Lower lobe of right lung (tissue), 2 donors: ENCODE measurements at regions not wholly inside any gene's neighbourhood (a gene's known extent, or its start where the extent isn't known, plus 50 kb on each side); places are given as distances from the start of the nearest gene placed in this dataset.

Experiments used
- ATAC-seq, 2 donors: fragments of 200-7000 bp; cut with Tn5 transposase; one replicate each; pipeline ENCODE4 v1.9.1; 2020 to 2022; ENCODE audit warnings: mild to moderate bottlenecking in 2 of 2, moderate library complexity in 2 of 2
- DNase-seq: peaks from one replicate; pipeline ENCODE4 v3.0.0-alpha.2; 2020
- H3K27ac ChIP-seq: fragments of 200-600 bp; one replicate; pipeline ENCODE4 v1.8.0; 2022
- H3K27me3 ChIP-seq: fragments of 200-600 bp; one replicate; pipeline ENCODE4 v1.8.0; 2022; ENCODE audit warnings: low read depth
- H3K36me3 ChIP-seq: fragments of 200-600 bp; one replicate; pipeline ENCODE4 v1.8.0; 2022; ENCODE audit warnings: mild to moderate bottlenecking
- H3K4me1 ChIP-seq: fragments of 200-600 bp; one replicate; pipeline ENCODE4 v1.8.0; 2022
- H3K4me3 ChIP-seq: fragments of 200-600 bp; one replicate; pipeline ENCODE4 v1.8.0; 2022; ENCODE audit warnings: mild to moderate bottlenecking
- H3K9me3 ChIP-seq: fragments of 200-600 bp; one replicate; pipeline ENCODE4 v1.8.0; 2022
- intact Hi-C: fragments of 100-400 bp; cut with DNase I; formaldehyde crosslinking; loops from one replicate; pipeline ENCODE4 v1.11.0; 2022
- TF ChIP-seq, protein P1 (sequence below): fragments of 200-600 bp; IDR thresholded peaks from one replicate; pipeline ENCODE4 v1.8.0; 2022; ENCODE audit warnings: antibody characterized with exemption, mild to moderate bottlenecking
- donor health status: DM: no; HTN: yes; CAD: no; lungs with severe emphysema.

DNA sequence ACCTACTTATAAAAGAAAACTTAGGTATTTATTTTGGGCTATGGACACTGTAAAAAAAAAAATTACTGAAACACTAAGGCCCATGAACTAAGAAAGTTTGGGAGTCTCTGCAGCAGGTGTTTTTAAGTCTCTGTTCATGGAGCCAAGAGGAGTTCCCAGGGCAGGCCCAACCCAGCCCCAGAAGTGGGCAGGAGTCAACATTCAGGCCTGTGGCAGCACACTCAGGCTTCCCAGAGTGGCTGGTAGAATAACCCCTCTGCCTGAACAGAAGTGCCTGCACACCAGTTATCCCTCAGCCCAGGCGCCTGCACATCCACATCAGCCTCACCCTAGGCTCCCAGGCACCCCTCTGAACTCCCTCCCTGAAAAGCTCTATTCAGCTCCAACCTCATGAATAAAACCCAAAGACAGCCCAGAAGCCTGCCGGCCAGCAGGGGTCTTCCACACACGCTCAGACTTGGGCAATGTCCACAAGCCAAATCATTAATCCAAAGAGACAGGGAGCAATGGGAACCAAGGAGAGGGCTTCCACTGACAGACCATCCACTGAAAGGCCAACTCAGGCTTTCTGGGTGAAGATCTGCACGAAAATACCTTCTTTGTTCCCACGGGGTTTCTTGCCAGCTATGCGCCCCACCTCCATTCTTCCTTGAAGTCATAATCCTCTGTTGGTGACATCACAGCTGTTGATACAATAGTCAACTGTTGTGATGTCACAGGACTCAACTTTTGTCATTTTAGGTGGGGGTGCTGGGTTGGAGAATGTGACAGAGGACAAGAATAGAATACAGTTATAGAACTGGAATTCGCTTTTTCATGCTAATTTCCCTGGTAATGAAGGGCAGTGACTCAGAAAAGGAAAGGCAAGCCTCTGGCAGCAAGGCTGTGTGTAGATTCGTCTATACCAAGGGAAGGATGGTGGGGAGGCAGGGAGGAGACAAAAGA is 83.7 kb downstream of the RPL27A start:
- H3K36me3 ChIP-seq, result no peaks in the 10 kb centered on the region
- DNase-seq, result no peak
- H3K9me3 ChIP-seq, result no peaks in the 10 kb centered on the region
- TF ChIP-seq, protein P1, sequence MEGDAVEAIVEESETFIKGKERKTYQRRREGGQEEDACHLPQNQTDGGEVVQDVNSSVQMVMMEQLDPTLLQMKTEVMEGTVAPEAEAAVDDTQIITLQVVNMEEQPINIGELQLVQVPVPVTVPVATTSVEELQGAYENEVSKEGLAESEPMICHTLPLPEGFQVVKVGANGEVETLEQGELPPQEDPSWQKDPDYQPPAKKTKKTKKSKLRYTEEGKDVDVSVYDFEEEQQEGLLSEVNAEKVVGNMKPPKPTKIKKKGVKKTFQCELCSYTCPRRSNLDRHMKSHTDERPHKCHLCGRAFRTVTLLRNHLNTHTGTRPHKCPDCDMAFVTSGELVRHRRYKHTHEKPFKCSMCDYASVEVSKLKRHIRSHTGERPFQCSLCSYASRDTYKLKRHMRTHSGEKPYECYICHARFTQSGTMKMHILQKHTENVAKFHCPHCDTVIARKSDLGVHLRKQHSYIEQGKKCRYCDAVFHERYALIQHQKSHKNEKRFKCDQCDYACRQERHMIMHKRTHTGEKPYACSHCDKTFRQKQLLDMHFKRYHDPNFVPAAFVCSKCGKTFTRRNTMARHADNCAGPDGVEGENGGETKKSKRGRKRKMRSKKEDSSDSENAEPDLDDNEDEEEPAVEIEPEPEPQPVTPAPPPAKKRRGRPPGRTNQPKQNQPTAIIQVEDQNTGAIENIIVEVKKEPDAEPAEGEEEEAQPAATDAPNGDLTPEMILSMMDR, result no peak
- no peak overlapping the region for H3K4me3 ChIP-seq
- H3K4me1 ChIP-seq, result peaks cover 20% of the 10 kb centered on the region
- ATAC-seq, result peak; percentile 28 to 40
- intact Hi-C loops, result no loop called here
- no peaks in the 10 kb centered on the region for H3K27me3 ChIP-seq
- H3K27ac ChIP-seq, result peak overlapping the region; percentile 36

DNA sequence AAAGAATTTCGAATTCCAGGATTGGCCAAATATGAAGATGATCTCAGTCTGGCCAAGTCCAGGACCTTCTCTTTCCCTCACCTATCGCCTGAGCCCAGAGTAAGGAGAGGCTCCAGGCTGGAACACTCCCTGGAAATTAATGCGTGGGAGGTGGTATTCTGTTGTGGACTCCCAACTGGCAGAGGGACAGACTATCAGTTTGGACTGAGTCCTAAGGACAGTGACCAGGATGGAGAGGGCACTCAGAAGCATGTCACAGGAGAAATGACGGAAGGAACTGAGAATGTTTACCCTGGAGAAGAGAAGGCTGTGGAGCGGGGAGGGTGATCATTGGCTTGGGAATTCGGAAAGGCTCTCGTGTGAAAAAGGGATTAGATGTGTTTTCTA is 84.4 kb downstream of the RPL27A start:
- ATAC-seq, result no peak
- H3K27ac ChIP-seq, result peak overlapping the region; percentile 36
- TF ChIP-seq, protein P1, result no peak

DNA sequence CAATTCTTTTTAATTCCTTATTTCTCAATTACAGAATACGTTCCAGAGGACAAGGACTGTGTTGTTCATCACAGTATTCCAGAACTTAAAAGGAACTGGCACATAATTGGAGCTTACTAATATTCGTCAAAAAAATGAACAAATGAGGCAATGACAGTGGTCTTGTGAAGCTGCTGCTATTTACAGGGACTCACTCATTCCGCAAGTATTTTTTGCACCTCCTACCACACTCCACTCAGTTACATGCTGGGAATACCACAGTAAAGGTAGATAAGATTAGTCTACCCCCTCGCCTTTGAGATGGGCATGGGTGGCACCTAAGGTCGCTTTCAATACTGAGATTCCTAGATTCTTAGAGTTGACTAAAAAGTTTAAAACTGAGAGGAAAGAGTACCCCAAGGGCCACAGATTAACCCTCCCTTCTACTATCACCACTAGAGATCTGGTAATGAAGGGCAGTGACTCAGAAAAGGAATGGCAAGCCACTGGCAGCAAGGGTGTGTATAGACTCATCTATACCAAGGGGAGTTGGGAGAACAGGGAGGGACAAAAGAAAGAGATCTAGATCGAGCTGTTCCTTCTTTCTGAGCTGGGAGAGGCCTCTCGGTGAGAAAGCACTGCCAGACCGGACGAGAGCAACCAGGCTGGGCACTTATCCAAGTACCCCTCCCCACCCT is 85.0 kb downstream of the RPL27A start:
- peak overlapping the region; percentile 12 for H3K27ac ChIP-seq
- no peaks in the 10 kb centered on the region for H3K27me3 ChIP-seq
- DNase-seq (no peak), ATAC-seq (peak in 1 of 2 donors; percentile 42)
- no peaks in the 10 kb centered on the region for H3K36me3 ChIP-seq
- TF ChIP-seq, protein P1, result no peak
- no peaks in the 10 kb centered on the region for H3K9me3 ChIP-seq
- intact Hi-C loops, result no loop called here
- peaks cover 12% of the 10 kb centered on the region for H3K4me1 ChIP-seq
- H3K4me3 ChIP-seq, result no peak overlapping the region

More for the DNA sequence above, 84.4 kb downstream of the RPL27A start:
- DNase-seq, result no peak
- peaks cover 14% of the 10 kb centered on the region for H3K4me1 ChIP-seq
- H3K36me3 ChIP-seq, result no peaks in the 10 kb centered on the region
- no peaks in the 10 kb centered on the region for H3K27me3 ChIP-seq
- intact Hi-C loops, result no loop called here
- no peak overlapping the region for H3K4me3 ChIP-seq
- no peaks in the 10 kb centered on the region for H3K9me3 ChIP-seq

DNA sequence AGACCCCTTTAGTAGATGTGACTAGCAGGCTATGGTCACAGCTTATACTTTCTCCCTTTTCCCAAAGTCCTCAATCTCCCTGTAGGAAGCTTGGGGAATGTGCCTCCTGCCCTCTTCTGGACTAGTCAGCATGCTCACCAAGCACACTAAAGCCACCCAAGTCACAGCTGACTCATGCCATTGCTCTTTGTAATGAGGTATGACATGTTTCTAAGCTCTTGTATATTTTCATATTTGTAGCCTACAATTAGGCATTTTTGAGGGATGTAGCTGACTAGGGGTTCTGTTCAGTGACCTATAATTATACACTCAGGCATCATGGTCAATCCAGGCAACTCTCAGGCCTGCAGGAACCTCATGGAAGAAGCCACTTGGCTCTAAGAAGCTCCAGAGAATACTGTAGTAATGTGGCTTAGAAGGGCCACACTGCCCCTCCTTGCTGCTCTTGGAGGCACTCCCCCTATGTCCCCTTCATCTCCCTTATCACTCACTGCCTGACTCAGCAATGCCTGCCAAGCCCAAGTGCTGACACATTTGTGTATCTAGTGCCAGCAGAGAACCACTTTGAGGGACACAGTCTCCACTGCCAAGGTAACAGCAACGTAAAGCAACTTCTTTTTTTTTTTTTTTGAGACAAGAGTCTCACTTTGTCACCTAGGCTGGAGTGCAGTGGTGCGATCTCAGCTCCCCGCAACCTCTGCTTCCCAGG is 86.2 kb downstream of the RPL27A start:
- intact Hi-C loops, result no loop called here

More for the DNA sequence above, 86.2 kb downstream of the RPL27A start:
- H3K4me3 ChIP-seq, result no peak overlapping the region
- no peaks in the 10 kb centered on the region for H3K36me3 ChIP-seq
- H3K27me3 ChIP-seq, result no peaks in the 10 kb centered on the region
- DNase-seq, result no peak
- peak overlapping the region; percentile 12 for H3K27ac ChIP-seq
- ATAC-seq, result peak; percentile 79 to 82
- peaks cover 12% of the 10 kb centered on the region for H3K4me1 ChIP-seq
- H3K9me3 ChIP-seq, result no peaks in the 10 kb centered on the region
- TF ChIP-seq, protein P1, result peak; percentile 11
